HT1080 (cell line): ENCODE measurements at regions not wholly inside any gene's neighbourhood (a gene's known extent, or its start where the extent isn't known, plus 50 kb on each side); places are given as distances from the start of the nearest gene placed in this dataset.
"Not testable (repeated sequence)": the region's sequence is repeated elsewhere in the genome, so short reads cannot be mapped to it uniquely, and the experiment has no call there.

Experiments
- DNase-seq: peaks from one replicate; pipeline ENCODE4 v3.0.0-alpha.2; 2015; ENCODE audit warnings: low read depth

GRCh38 chr13:112260108-112261055 lies 115.8 kb upstream of the SPACA7 start:
- no peak for DNase-seq

DNA sequence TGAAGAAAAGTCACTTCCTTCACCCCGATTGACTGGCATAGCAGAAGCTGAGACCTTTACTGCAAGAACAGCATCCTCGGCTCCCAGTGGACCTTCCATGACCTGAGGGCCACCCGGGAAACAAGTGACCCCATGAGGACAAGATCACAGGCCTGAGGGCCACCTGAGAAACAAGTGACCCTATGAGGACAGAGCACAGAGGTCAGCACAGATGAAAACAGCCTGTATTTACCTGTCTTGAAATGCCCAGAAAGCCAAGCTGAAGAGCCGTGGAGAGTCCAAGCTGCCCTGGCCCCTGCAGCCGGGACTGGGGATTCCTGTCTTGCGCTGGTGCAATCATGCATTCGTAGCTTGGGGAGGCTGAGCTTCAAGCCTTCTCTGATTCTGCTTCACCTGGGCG lies 114.2 kb upstream of the SPACA7 start:
- DNase-seq: no peak

DNA sequence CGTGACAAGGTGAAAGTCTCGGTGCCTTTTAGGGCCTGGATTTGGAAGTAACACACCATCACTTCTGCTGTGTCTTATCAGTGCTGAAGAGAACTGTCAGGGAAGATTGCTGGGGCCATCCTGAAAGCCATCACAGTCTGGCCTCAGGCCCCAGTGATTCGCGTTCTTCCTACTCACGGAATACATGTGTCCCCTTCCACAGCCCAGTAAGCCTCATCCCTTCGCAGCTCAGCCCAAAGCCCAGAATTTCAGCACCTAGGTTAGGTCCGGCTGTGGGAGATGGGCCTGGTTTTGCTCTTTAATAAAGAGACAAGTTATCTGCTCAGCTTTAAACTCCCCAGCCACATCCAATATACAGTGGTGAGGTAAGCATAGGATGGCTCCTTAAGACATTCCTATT lies 113.0 kb upstream of the SPACA7 start:
- no peak for DNase-seq

DNA sequence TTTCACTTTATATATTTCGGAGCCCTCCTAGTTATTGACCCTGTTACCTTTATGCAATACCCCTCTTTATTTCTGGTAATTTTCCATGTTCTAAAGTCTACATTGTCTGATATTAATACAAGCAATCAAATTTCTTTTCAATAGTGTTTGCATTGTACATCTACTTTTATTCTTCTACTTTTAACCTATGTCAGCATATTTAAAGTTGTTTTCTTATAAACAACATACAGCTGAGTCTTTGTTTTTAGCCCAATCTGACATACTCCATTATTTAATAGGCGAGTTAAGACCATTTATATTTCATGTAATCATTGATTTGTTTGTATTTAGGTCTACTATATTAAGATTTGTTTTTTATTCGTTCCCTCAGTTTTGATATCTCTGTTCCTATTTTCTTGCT lies 108.5 kb upstream of the SPACA7 start:
- DNase-seq: no peak

- DNase-seq: no peak
Observed at GRCh38 chr13:112270951-112271350, 105.2 kb upstream of the SPACA7 start.

GRCh38 chr13:112286733-112287132 lies 89.4 kb upstream of the SPACA7 start:
- not testable (repeated sequence) for DNase-seq

DNA sequence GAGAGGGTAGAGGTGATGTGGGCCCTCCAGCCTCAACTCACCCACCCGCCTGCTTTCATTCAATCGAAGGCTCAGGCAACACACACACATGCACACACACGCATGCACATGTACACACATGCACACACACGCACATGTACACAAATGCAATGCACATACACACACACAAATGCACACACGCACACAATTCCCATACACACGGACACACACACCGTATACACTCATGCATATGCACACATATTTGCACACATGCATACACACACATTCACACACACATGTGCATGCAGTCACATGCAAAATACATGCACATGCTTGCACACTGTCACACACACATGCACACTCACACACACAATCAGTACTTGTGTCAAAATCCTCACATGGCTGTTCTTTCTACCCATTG lies 55.9 kb upstream of the SPACA7 start:
- no peak for DNase-seq

GRCh38 chr13:112322557-112322956 lies 53.6 kb upstream of the SPACA7 start:
- no peak for DNase-seq

DNA sequence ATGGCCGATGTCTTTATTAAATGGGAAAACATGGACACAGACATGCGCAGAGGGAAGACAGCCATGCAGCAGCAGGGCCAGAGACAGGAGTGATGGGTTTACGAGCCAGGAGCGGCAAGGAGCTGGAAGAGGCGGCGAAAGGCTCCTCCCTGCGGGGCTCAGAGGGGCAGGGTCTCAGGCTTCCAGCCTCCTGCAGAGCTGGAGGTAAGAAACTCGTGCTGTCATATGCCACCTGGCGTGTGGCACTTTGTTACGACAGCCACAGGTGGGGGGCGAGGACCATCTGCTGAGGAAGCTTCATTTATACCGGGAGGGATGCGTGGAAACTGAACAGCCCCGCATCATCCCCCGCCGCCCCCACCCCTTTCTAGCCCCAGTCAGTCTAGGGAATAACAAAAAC lies 52.0 kb upstream of the SPACA7 start:
- no peak for DNase-seq

- no peak for DNase-seq
Observed at GRCh38 chr13:112325142-112325808, 50.9 kb upstream of the SPACA7 start.

DNA sequence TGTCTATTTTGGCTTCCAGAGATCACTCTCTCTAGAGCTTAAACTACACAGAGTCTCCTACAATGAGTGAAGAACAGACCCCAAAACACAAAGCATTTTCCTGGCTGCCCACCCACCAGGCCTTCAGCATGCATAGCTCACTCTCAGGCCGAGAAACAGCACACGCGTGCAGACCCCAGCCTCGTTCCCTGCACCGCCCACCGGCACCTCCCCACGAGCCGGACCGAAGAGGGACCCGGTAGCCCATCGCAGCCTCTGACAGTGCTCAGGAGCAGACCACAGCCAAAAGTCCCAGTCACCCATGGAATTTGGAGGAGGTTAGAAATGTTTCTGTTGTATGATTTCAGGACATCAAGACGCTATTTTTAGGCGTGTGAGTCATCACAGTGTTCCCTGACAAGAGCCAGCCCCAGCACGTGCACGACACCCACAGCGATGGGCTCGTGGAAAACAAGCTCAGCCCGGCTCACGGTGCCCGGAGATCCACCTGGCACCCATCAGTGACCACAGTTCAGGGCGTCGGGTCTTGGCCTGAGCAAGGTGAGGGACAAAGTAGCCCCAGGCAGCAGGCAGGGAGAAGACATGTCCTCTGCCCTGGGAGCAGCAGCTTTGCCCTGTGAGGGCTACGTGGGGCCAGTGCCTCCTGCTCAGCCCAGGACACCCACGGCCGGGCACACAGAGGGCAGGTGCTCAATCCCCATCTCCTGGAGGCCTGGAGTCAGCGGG lies 50.1 kb upstream of the SPACA7 start:
- DNase-seq: peak; percentile 13
